ENCODE measurements at regions not wholly inside any gene's neighbourhood (a gene's known extent, or its start where the extent isn't known, plus 50 kb on each side); places are given as distances from the start of the nearest gene placed in this dataset.

DNA sequence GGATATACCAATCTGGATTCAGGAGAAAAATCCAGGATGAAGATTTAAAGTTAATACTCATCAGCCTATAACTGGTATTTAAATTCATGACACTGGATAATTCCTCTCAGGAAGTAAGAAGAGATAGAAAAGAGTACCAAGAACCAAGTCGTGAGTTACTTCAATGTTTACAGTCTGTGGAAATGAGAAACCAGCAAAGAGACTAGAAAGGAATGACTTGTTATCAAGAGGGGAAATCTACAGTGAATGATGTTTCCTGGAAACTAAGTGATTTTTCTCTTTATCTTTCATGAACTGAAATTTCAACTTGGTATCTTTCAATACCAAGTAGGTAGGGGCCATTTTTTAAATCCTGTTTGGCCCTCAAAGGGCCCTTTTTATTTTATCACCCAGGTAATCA lies 217.9 kb upstream of the AFF2 start:
- Mint-ChIP-seq H3K27me3 (ENCODE audit: insufficient read depth, unreplicated experiment) (no peaks in the 10 kb centered on the region), H3K4me1 (ENCODE audit: insufficient read depth, unreplicated experiment) (no peaks in the 10 kb centered on the region), H3K4me3 (ENCODE audit: unreplicated experiment) (no peak overlapping the region), H3K27ac (ENCODE audit: low read depth, unreplicated experiment) (no peak overlapping the region), H3K36me3 (ENCODE audit: insufficient read depth, unreplicated experiment) (no peaks in the 10 kb centered on the region), H3K9me3 (ENCODE audit: unreplicated experiment) (no peaks in the 10 kb centered on the region)
- ChIA-PET CTCF (no interaction called here), POLR2A (no interaction called here)
- TF ChIP-seq, protein P1, sequence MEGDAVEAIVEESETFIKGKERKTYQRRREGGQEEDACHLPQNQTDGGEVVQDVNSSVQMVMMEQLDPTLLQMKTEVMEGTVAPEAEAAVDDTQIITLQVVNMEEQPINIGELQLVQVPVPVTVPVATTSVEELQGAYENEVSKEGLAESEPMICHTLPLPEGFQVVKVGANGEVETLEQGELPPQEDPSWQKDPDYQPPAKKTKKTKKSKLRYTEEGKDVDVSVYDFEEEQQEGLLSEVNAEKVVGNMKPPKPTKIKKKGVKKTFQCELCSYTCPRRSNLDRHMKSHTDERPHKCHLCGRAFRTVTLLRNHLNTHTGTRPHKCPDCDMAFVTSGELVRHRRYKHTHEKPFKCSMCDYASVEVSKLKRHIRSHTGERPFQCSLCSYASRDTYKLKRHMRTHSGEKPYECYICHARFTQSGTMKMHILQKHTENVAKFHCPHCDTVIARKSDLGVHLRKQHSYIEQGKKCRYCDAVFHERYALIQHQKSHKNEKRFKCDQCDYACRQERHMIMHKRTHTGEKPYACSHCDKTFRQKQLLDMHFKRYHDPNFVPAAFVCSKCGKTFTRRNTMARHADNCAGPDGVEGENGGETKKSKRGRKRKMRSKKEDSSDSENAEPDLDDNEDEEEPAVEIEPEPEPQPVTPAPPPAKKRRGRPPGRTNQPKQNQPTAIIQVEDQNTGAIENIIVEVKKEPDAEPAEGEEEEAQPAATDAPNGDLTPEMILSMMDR (IDR thresholded peaks at IDR 0.05; ENCODE audit: unreplicated experiment) = no peak
- intact Hi-C loops (cut with micrococcal nuclease) = no loop called here
- no peak for DNase-seq (ENCODE audit: unreplicated experiment)
- no TSS peak for BruUV-seq (replicated peaks)

DNA sequence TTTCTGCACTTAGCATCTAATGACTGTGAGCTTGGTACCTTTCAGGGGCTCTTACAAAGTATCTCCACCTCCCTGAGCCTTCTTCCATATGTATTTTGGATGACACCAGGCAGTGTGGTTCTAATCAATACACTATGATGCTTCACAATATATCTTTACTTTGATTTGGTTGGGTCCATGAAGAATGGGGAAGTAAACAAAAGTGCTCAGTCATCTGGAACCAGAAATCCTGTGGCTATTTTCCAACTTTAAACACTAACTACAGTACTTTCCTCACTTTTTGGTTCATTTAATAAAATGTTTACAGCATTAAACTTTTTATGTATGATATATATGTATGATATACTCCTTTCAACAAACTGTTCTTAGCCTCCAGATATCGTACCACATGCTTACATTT lies 216.4 kb upstream of the AFF2 start:
- ChIA-PET POLR2A (no interaction called here), CTCF (no interaction called here)
- BruUV-seq (replicated peaks) = no TSS peak
- Mint-ChIP-seq H3K27me3 (ENCODE audit: insufficient read depth, unreplicated experiment) (no peaks in the 10 kb centered on the region), H3K27ac (ENCODE audit: low read depth, unreplicated experiment) (no peak overlapping the region), H3K4me1 (ENCODE audit: insufficient read depth, unreplicated experiment) (no peaks in the 10 kb centered on the region), H3K4me3 (ENCODE audit: unreplicated experiment) (no peak overlapping the region), H3K9me3 (ENCODE audit: unreplicated experiment) (no peaks in the 10 kb centered on the region), H3K36me3 (ENCODE audit: insufficient read depth, unreplicated experiment) (no peaks in the 10 kb centered on the region)
- TF ChIP-seq, protein P1 (IDR thresholded peaks at IDR 0.05; ENCODE audit: unreplicated experiment) = no peak
- DNase-seq (ENCODE audit: unreplicated experiment) = no peak
- intact Hi-C loops (cut with micrococcal nuclease) = no loop called here

DNA sequence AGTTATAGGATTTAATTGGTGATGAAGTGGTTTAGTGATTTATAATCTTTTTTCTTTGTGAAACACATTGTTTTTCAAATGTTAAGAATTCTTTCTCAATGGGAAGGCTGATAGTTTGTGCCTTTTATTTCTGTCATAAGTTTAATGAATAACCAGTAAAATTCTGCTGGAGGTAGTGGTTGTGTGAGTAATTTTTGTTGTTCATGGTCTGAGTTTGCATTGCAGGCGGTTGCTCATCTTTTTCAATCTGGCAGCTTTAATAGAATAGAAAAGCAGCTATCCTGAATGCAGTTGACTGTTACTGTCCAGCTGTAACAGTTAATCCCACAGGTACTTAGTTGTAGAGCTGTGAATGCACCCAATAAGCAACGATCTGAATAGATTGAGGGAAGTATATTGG lies 215.6 kb upstream of the AFF2 start:
- ChIA-PET POLR2A (no interaction called here), CTCF (no interaction called here)
- BruUV-seq (replicated peaks) = no TSS peak
- TF ChIP-seq, protein P1 (IDR thresholded peaks at IDR 0.05; ENCODE audit: unreplicated experiment) = no peak
- Mint-ChIP-seq H3K4me3 (ENCODE audit: unreplicated experiment) (no peak overlapping the region), H3K36me3 (ENCODE audit: insufficient read depth, unreplicated experiment) (no peaks in the 10 kb centered on the region), H3K4me1 (ENCODE audit: insufficient read depth, unreplicated experiment) (no peaks in the 10 kb centered on the region), H3K9me3 (ENCODE audit: unreplicated experiment) (no peaks in the 10 kb centered on the region), H3K27ac (ENCODE audit: low read depth, unreplicated experiment) (no peak overlapping the region), H3K27me3 (ENCODE audit: insufficient read depth, unreplicated experiment) (no peaks in the 10 kb centered on the region)
- DNase-seq (ENCODE audit: unreplicated experiment) = no peak
- intact Hi-C loops (cut with micrococcal nuclease) = no loop called here

DNA sequence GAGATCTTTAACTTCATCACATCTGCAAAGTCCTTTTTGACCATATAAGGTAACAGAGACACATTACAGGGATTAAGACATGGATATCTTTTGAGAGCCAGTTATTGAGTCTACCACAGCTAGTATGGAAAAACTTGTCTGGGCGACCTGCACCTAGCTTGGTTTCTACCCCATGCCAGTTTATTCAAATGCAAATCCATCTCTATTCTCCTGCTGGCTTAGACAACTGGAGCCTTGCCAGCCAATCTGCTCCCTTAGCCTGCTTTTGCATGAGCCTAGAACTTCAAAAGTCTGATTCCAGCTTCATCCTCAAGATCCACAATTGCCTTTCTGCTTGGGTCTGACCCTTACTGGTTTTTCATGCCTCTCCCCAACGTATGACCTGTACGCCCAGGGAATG lies 212.0 kb upstream of the AFF2 start:
- H3K27ac Mint-ChIP-seq (ENCODE audit: low read depth, unreplicated experiment) = no peak overlapping the region
- no peaks in the 10 kb centered on the region for H3K36me3 Mint-ChIP-seq (ENCODE audit: insufficient read depth, unreplicated experiment)
- ChIA-PET CTCF (no interaction called here), POLR2A (no interaction called here)
- TF ChIP-seq, protein P1 (IDR thresholded peaks at IDR 0.05; ENCODE audit: unreplicated experiment) = no peak
- H3K27me3 Mint-ChIP-seq (ENCODE audit: insufficient read depth, unreplicated experiment) = no peaks in the 10 kb centered on the region
- peaks cover 6% of the 10 kb centered on the region for H3K9me3 Mint-ChIP-seq (ENCODE audit: unreplicated experiment)
- intact Hi-C loops (cut with micrococcal nuclease) = no loop called here
- no peaks in the 10 kb centered on the region for H3K4me1 Mint-ChIP-seq (ENCODE audit: insufficient read depth, unreplicated experiment)
- H3K4me3 Mint-ChIP-seq (ENCODE audit: unreplicated experiment) = no peak overlapping the region
- BruUV-seq (replicated peaks) = no TSS peak
- no peak for DNase-seq (ENCODE audit: unreplicated experiment)

All from MCF 10A (cell line).